ENCODE measurements at regions not wholly inside any gene's neighbourhood (a gene's known extent, or its start where the extent isn't known, plus 50 kb on each side); places are given as distances from the start of the nearest gene placed in this dataset.

DNA sequence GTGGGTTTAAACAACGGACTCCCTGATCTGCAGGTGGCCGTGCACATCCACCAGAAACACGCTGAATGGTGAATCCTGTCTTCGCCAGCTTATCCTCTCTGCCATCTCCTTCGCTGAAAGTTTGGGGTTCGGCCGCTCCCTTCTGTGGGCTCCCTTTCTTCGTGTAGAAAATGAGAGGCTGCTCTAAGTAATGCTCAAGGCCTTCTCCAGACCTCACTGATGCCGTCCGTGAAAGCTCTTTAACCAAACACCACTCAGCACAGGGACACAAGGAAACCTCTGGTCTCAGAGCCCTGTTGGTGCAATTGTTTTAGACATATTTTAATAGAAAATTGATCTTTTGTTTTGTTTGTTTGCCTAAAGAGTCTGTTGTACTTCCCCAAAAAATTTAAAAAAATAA, 596.5 kb downstream of the IRX1 start:
- H3K27ac Mint-ChIP-seq = no peak overlapping the region
- 94 to 97% methylated on average over 6 to 10 of the region's 10 CpGs for WGBS, 2 experiments (ENCODE audit: insufficient coverage in 1 of 2, insufficient read length in 1 of 2)
- Histone ChIP-seq H3K27me3 (ENCODE audit: control insufficient read depth, insufficient read depth, low read length, poor library complexity, severe bottlenecking) (no peaks in the 10 kb centered on the region), H3K27ac (ENCODE audit: low read depth, low read length) (no peak overlapping the region), H3K36me3 (ENCODE audit: control insufficient read depth, insufficient read depth, low read length) (no peaks in the 10 kb centered on the region), H3K9ac (ENCODE audit: extremely low read depth, low read length, poor library complexity, severe bottlenecking) (no peak overlapping the region), H3K4me1 (ENCODE audit: control insufficient read depth, insufficient read depth, low read length) (no peaks in the 10 kb centered on the region), H3K9me3 (ENCODE audit: control insufficient read depth, low read length) (no peaks in the 10 kb centered on the region), H3K4me3 (ENCODE audit: low read length) (no peak overlapping the region)
- TF ChIP-seq, protein P1, sequence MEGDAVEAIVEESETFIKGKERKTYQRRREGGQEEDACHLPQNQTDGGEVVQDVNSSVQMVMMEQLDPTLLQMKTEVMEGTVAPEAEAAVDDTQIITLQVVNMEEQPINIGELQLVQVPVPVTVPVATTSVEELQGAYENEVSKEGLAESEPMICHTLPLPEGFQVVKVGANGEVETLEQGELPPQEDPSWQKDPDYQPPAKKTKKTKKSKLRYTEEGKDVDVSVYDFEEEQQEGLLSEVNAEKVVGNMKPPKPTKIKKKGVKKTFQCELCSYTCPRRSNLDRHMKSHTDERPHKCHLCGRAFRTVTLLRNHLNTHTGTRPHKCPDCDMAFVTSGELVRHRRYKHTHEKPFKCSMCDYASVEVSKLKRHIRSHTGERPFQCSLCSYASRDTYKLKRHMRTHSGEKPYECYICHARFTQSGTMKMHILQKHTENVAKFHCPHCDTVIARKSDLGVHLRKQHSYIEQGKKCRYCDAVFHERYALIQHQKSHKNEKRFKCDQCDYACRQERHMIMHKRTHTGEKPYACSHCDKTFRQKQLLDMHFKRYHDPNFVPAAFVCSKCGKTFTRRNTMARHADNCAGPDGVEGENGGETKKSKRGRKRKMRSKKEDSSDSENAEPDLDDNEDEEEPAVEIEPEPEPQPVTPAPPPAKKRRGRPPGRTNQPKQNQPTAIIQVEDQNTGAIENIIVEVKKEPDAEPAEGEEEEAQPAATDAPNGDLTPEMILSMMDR (conservative IDR thresholded peaks at IDR 0.05) = no peak
- H3K9me3 Mint-ChIP-seq = no peaks in the 10 kb centered on the region
- no peak overlapping the region for H3K4me3 Mint-ChIP-seq
- no peaks in the 10 kb centered on the region for H3K36me3 Mint-ChIP-seq (ENCODE audit: low read depth)
- no peak for DNase-seq
- H3K27me3 Mint-ChIP-seq (ENCODE audit: insufficient read depth) = no peaks in the 10 kb centered on the region
- H3K4me1 Mint-ChIP-seq = peaks cover 17% of the 10 kb centered on the region

- Mint-ChIP-seq H3K4me1 (peaks cover 55% of the 10 kb centered on the region), H3K27ac (no peak overlapping the region), H3K9me3 (no peaks in the 10 kb centered on the region), H3K36me3 (ENCODE audit: low read depth) (no peaks in the 10 kb centered on the region), H3K27me3 (ENCODE audit: insufficient read depth) (peaks cover under 1% of the 10 kb centered on the region), H3K4me3 (no peak overlapping the region)
- Histone ChIP-seq H3K4me1 (ENCODE audit: control insufficient read depth, insufficient read depth, low read length) (peaks cover 14% of the 10 kb centered on the region), H3K27me3 (ENCODE audit: control insufficient read depth, insufficient read depth, low read length, poor library complexity, severe bottlenecking) (no peaks in the 10 kb centered on the region), H3K36me3 (ENCODE audit: control insufficient read depth, insufficient read depth, low read length) (no peaks in the 10 kb centered on the region), H3K27ac (ENCODE audit: low read depth, low read length) (no peak overlapping the region), H3K9ac (ENCODE audit: extremely low read depth, low read length, poor library complexity, severe bottlenecking) (no peak overlapping the region), H3K4me3 (ENCODE audit: low read length) (no peak overlapping the region), H3K9me3 (ENCODE audit: control insufficient read depth, low read length) (no peaks in the 10 kb centered on the region)
- 53 to 69% methylated on average over 3 to 8 of the region's 8 CpGs for WGBS, 2 experiments (ENCODE audit: insufficient coverage in 1 of 2, insufficient read length in 1 of 2)
- TF ChIP-seq, protein P1 (conservative IDR thresholded peaks at IDR 0.05) = no peak
- DNase-seq = no peak
These were observed 601.1 kb downstream of the IRX1 start for GRCh38 chr5:4196744-4197143.

DNA sequence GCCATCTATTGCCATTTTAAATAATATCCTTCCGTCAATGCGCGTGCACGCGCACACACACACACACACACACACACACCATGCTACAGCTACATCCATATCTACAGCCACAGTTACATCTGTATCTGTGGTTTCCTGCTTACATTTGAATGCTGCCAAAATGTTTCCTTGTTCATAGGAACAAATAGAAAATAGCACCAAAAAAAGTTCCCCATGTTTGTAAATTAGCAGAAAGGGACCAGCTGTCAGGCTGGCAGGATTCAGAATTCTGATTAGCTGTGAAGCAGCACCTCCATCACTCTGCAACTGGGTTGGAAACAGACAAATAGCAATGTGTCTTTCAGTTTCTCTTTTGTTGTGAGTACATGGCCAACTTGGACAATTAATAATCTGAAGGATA, 601.5 kb downstream of the IRX1 start:
- H3K4me3 Mint-ChIP-seq = no peak overlapping the region
- Histone ChIP-seq H3K27ac (ENCODE audit: low read depth, low read length) (no peak overlapping the region), H3K9ac (ENCODE audit: extremely low read depth, low read length, poor library complexity, severe bottlenecking) (no peak overlapping the region), H3K27me3 (ENCODE audit: control insufficient read depth, insufficient read depth, low read length, poor library complexity, severe bottlenecking) (no peaks in the 10 kb centered on the region), H3K4me1 (ENCODE audit: control insufficient read depth, insufficient read depth, low read length) (peaks cover 14% of the 10 kb centered on the region), H3K9me3 (ENCODE audit: control insufficient read depth, low read length) (no peaks in the 10 kb centered on the region), H3K36me3 (ENCODE audit: control insufficient read depth, insufficient read depth, low read length) (no peaks in the 10 kb centered on the region), H3K4me3 (ENCODE audit: low read length) (no peak overlapping the region)
- peaks cover 3% of the 10 kb centered on the region for H3K27me3 Mint-ChIP-seq (ENCODE audit: insufficient read depth)
- TF ChIP-seq, protein P1 (conservative IDR thresholded peaks at IDR 0.05) = no peak
- DNase-seq = no peak
- WGBS, 2 experiments (ENCODE audit: insufficient coverage in 1 of 2, insufficient read length in 1 of 2) = 78% methylated on average over 5 of the region's 5 CpGs; no CpG with 5 or more reads in 1 of the 2 experiments
- no peaks in the 10 kb centered on the region for H3K36me3 Mint-ChIP-seq (ENCODE audit: low read depth)
- no peak overlapping the region for H3K27ac Mint-ChIP-seq
- H3K4me1 Mint-ChIP-seq = peaks cover 57% of the 10 kb centered on the region
- H3K9me3 Mint-ChIP-seq = no peaks in the 10 kb centered on the region

Data from endodermal cell (in vitro differentiated cells).